ENCODE measurements at regions not wholly inside any gene's neighbourhood (a gene's known extent, or its start where the extent isn't known, plus 50 kb on each side); places are given as distances from the start of the nearest gene placed in this dataset.
"Not testable (repeated sequence)": the region's sequence is repeated elsewhere in the genome, so short reads cannot be mapped to it uniquely, and the experiment has no call there.

- DNase-seq (ENCODE audit: low read depth): no peak
These were observed 51.1 kb upstream of the NUDT6 start for GRCh38 chr4:122973465-122973864.

GRCh38 chr4:122976111-122976510, 53.7 kb upstream of the NUDT6 start:
- DNase-seq (ENCODE audit: low read depth): no peak

DNA sequence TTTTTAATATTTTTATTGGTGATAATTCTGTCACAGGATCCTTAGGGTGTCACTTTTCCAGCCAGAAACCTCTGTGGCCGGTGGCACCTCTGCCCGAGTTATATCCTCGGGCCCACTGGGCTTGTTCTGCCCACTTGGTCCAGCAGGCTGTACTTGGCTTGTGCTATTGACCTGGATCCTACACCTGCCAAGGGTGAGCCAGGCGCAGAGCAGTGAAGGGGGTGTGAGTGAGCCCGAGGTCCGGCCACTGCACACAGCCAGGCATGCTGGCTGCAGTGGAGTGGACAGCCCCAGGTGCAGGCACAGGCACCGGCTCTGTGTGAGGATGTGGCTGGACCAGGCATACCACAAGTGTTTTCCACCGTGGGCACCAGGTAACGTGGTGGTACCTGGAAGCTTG, 54.7 kb upstream of the NUDT6 start:
- DNase-seq (ENCODE audit: low read depth): no peak

DNA sequence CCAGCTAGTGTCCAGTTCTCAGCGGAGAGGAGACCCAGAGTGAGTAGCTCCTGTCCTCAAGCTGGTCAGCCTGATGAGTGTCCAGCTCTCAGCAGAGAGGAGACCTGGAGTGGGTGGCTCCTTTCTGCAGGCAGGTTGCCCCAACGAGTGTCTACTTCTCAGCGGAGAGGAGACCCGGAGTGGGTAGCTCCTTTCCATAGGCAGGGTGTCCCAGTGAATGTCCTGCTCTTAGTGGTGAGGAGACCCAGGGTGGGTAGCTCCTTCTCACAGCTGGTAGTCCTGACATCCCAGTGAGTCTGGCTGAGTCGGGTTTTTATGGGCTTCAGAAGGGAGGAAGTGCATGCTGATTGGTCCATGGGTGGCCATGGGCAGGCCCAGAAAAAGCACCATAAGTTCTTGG, 55.7 kb upstream of the NUDT6 start:
- no peak for DNase-seq (ENCODE audit: low read depth)

GRCh38 chr4:122978789-122979188, 56.4 kb upstream of the NUDT6 start:
- no peak for DNase-seq (ENCODE audit: low read depth)

DNA sequence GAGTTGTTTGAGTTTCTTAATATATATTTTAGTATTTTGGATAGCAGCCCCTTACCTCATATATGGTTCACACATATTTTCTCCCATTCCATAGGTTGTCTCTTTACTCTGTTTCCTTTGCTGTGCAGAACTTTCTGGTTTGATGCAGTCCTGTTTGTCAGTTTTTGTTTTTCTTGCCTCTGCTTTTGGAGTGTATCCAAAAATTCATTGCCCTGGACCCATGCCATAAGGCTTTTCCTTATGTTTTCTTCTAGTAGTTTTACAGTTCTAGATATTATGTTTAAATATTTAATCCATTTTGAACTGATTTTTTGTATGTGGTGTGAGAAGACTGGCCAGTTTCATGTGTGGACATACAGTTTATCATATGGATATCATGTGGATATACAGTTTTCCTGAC, 58.5 kb upstream of the NUDT6 start:
- peak; percentile 6 for DNase-seq (ENCODE audit: low read depth)

DNA sequence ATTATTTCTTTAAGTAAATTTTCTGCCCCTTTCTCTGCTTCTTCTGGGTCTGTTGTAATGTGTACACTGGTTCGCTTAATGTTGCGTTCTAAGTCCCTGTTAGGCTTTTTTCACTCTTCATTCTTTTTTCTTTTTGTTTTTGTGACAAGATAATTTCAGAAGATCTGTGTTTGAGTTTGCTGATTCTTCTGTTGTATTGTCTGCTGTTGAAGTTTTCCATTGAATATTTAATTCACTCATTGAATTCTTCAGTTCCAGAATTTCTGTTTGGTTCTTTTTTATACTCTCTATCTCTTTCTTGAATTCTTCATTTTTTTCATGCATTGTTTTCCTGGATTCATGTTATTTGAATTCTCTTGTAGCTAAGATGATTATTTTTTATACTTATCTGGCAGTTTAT, 66.3 kb upstream of the NUDT6 start:
- no peak for DNase-seq (ENCODE audit: low read depth)

DNA sequence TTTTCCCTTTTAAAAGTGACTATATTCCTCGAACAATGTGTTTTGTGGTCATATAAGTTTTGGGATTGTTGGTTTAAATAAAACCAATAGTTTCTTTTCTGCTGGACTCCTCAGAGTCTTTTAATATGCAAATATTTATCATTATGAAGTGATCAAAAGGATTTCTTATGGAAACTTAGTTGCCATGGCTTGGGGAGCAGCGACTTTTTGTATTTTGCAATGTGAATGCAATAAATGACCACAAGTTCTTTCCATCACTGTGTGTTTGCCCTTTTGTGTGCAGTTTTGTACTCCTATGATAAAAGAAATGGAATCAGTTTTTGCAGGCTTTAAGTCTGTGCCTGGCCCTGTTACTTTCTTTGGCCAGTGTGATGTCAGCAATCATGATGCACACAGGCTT, 68.5 kb upstream of the NUDT6 start:
- DNase-seq (ENCODE audit: low read depth): no peak

DNA sequence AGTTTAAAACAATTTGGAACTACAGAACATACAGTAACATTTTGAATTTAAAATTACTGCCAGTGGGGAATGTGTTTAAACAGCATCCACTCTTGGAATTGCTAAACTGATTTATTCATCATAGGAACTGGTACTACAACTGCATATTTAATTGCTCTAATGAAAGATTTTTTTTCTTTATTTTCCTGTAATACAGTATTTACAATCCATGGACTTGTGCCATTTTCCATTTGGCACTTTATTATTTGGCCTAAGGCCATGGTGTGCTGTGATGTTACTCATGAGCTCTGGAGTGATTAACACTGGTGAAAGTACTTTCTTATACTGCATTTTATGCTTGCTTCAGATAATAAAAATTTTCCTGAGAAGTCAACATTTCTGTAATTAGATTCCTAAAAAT, 69.7 kb upstream of the NUDT6 start:
- peak; percentile 36 for DNase-seq (ENCODE audit: low read depth)

DNA sequence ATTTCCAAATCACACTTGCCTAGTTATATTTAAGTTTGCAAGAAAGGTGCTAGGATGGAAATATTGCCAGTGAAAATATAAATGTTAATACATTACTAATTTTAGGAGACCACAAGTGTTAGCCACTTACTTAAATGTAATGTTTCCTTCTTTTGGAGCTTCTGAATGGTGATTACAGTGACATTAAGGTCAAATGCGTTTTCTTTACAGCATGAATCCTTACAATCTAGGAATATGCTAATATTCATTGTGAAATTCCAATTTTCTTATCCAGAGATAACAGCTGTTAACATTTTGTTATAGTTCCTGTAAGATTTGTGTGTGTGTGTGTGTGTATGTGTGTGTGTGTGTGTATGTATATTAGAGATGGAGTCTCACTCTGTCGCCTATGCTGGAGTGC, 70.2 kb upstream of the NUDT6 start:
- no peak for DNase-seq (ENCODE audit: low read depth)

DNA sequence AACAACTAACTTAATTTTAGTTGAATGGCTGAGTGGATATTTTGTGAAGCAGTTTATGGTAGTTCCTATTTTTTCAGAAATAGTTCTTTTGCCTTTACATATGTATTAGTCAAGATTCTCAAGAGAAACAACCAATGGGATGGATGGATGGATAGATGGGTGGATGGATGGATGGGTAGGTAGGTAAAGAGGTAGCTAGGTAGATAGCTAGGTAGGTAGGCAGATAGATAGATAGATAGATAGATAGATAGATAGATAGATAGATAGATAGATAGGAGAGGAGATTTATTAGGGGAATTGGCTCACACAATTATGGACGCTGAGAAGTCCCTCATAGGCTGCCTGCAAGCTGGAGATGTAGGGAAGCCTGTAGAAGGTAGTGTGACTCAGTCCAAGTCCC, 74.0 kb upstream of the NUDT6 start:
- no peak for DNase-seq (ENCODE audit: low read depth)

- no peak for DNase-seq (ENCODE audit: low read depth)
These were observed 75.2 kb upstream of the NUDT6 start for GRCh38 chr4:122997463-122998101.

DNA sequence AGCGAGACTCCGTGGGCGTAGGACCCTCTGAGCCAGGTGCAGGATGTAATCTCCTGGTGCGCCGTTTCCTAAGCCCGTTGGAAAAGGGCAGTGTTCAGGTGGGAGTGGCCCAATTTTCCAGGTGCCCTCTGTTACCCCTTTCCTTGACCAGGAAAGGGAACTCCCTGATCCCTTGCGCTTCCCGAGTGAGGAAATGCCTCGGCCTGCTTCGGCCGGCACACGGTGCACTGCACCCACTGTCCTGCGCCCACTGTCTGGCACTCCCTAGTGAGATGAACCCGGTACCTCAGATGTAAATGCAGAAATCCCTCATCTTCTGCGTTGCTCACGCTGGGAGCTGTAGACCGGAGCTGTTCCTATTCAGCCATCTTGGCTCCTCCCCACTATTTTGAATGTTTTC, 81.7 kb upstream of the NUDT6 start:
- not testable (repeated sequence) for DNase-seq (ENCODE audit: low read depth)

DNA sequence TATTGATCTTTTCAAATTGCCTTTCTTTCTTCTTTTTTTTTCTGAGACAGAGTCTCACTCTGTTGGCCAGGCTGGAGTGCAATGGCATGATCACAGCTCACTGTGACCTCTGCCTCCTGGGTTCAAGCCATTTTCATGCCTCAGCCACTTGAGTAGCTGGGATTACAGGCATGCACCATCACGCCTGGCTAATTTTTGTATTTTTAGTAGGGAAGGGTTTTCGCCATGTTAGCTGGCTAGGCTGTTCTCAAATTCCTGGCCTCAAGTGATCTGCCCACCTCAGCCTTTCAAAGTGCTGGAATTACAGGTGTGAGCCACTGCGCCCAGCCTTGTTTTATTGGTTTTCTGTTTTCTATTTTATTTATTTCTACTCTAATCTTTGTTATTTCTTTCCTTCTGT, 82.7 kb upstream of the NUDT6 start:
- DNase-seq (ENCODE audit: low read depth): not testable (repeated sequence)

- DNase-seq (ENCODE audit: low read depth): no peak
These were observed 85.3 kb upstream of the NUDT6 start for GRCh38 chr4:123007679-123008078.

- peak; percentile 52 for DNase-seq (ENCODE audit: low read depth)
These were observed 90.0 kb upstream of the NUDT6 start for GRCh38 chr4:123012416-123012815.

DNA sequence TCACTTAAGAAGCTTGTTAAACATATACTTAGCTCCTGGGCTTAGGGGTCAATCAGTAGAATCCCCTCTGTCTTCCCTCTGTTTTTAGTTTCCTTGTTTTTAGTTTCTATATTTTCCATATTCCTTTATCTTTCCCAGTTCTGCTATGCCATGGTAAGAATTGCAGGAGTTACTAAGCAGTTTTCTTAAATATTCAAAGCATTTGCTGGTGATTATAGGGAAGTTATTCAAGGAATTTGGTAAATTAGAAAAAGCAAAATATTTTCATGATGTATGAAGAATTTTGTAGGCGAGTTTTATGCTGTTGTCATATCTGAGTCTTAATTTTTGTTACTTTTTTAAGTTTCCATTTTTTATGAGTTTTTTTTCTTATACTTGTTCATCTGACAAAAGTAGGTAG, 91.6 kb upstream of the NUDT6 start:
- no peak for DNase-seq (ENCODE audit: low read depth)

DNA sequence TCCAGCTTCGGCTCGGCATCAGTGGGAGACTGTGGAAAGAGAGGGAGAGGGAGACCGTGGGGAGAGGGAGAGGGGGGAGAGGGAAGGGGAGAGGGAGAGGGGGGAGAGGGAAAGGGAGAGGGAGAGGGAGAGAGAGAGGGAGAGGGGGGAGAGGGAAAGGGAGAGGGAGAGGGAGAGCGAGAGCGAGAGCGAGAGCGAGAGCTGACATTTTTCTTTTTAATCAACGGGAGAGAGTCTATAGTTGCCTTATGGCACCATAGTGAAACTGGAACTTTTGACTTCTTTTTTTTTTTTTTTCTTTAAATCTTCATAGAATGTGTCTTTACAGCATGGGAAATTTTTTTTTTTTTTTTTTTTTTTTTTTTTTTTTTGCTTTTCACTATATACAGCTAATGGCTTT, 94.7 kb upstream of the NUDT6 start:
- no peak for DNase-seq (ENCODE audit: low read depth)

DNA sequence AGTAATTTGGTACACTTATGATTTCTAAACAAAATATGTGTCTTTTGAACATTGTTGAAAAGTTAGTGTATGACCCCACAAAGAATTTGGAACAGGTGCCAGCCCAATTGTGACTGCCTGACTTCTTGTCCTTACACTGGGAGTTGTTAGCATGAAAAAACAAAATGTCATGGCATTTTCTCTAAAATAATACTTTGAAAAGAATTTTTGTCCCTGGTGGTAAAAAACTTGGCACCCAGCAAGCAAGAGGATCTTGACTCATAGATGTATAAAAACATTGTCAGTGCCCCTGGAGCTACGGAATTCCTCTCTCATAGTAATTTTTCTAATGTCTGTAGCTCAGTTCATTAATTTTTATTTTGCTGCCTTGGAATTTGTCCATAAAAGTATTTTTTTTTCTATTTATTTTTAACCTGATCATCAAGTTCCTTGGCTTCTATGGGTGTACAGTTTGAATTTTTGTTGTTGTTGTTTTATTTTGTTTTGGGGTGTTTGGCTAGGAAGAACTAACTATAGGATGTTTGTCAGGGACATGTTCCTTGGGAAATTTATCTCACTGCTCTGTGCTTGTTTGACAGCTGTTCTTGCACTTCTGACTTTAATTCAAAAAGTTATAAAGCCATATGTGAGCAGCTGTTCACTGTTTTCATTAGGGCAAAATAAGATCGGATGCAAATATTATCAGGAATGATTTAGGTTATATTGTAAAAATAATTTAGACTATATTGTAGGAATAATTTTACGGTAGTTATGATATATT, 95.4 kb upstream of the NUDT6 start:
- DNase-seq (ENCODE audit: low read depth): peak; percentile 67

- peak; percentile 25 for DNase-seq (ENCODE audit: low read depth)
These were observed 96.0 kb upstream of the NUDT6 start for GRCh38 chr4:123018396-123018775.

DNA sequence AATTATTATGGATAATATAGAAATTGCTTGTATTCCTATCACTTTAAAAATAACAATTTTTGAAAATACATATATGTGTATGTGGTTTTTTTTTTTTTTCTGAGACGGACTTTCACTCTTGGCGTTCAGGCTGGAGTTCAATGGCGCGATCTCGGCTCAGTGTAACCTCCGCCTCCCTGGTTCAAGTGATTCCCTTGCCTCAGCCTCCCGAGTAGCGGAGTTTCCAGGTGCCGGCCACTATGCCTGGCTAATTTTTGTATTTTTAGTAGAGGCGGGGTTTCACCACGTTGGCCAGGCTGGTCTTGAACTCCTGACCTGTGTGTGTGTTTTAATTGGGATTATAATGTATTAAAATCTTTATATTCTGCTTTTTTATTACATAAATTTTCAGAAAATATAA, 97.9 kb upstream of the NUDT6 start:
- no peak for DNase-seq (ENCODE audit: low read depth)

GRCh38 chr4:123023647-123024046, 101.2 kb upstream of the NUDT6 start:
- DNase-seq (ENCODE audit: low read depth): no peak

- DNase-seq (ENCODE audit: low read depth): no peak
These were observed 102.3 kb upstream of the NUDT6 start for GRCh38 chr4:123024710-123025109.
